B cell (primary cell): ENCODE measurements at regions not wholly inside any gene's neighbourhood (a gene's known extent, or its start where the extent isn't known, plus 50 kb on each side); places are given as distances from the start of the nearest gene placed in this dataset.

Experiments used
- ATAC-seq: fragments of 200-7000 bp; cut with Tn5 transposase; one replicate; pipeline ENCODE4 v1.10.0; 2021; ENCODE audit warnings: low read depth, mild to moderate bottlenecking, moderate number of reproducible peaks, moderate library complexity
- CTCF ChIA-PET: fragments of 350-600 bp; sonication (Branson Sonifier 250); formaldehyde crosslinking; loops from one replicate; lab custom pipeline; 2021; ENCODE audit warnings: antibody characterized with exemption, inconsistent platforms; lab: Charles Lee
- POLR2A ChIA-PET: fragments of 350-600 bp; sonication (Branson Sonifier 250); formaldehyde crosslinking; loops from one replicate; lab custom pipeline; 2021; ENCODE audit warnings: antibody characterized with exemption; lab: Charles Lee
- DNase-seq: peaks from one replicate; pipeline ENCODE4 v3.0.0; 2013
- H2AFZ ChIP-seq: 2 replicates; pipeline ENCODE4 v1.6.1; 2012; ENCODE audit warnings: mild to moderate bottlenecking, low read depth, low read length; ENCODE audit not compliant: insufficient read depth, poor library complexity, severe bottlenecking
- H3K27ac ChIP-seq, 2 donors: 1 replicate in 1 of 2; 2 replicates in 1 of 2; pipeline ENCODE4 v1.5.1; 2012 to 2013; ENCODE audit warnings: low read length in 2 of 2, mild to moderate bottlenecking in 2 of 2, moderate library complexity in 1 of 2
- H3K27me3 ChIP-seq, 4 experiments: fragments of 200-600 bp in 1 of 4; sonication (generic) in 1 of 4; replicated peaks in 1 of 4; 1 replicate in 2 of 4; 2 replicates in 2 of 4; pipeline versions ENCODE4 v1.6.1 to v1.7.0; 2013 to 2016; ENCODE audit warnings: low read length in 3 of 4, mild to moderate bottlenecking in 2 of 4, mixed read lengths in 1 of 4, moderate library complexity in 1 of 4; ENCODE audit not compliant: insufficient read depth in 4 of 4, control insufficient read depth in 3 of 4; ENCODE audit errors: control extremely low read depth in 1 of 4
- H3K36me3 ChIP-seq, 2 experiments: replicated peaks in 1 of 2; 1 replicate in 1 of 2; 2 replicates in 1 of 2; pipeline versions ENCODE4 v1.6.1 to v1.7.1; 2013; ENCODE audit warnings: low read length in 1 of 2; ENCODE audit not compliant: insufficient read depth in 2 of 2, control insufficient read depth in 1 of 2; ENCODE audit errors: control extremely low read depth in 1 of 2, extremely low read depth in 1 of 2
- H3K4me1 ChIP-seq, 2 donors: fragments of 200-600 bp in 1 of 2; sonication (generic) in 1 of 2; 1 replicate in 1 of 2; 2 replicates in 1 of 2; pipeline versions ENCODE4 v1.5.1 to v1.6.1; 2013 to 2017; ENCODE audit warnings: low read length in 2 of 2; ENCODE audit not compliant: control insufficient read depth in 2 of 2, insufficient read depth in 2 of 2
- H3K4me2 ChIP-seq: replicated peaks from 2 replicates; pipeline ENCODE3; 2012; ENCODE audit warnings: mild to moderate bottlenecking, low read depth, low read length; ENCODE audit not compliant: poor library complexity, severe bottlenecking
- H3K4me3 ChIP-seq, 5 experiments: fragments of 200-600 bp in 1 of 5; sonication (generic) in 1 of 5; 1 replicate in 3 of 5; 2 replicates in 2 of 5; pipeline versions ENCODE4 v1.5.1 to v1.7.0; 2011 to 2016; ENCODE audit warnings: low read length in 4 of 5, mild to moderate bottlenecking in 4 of 5, low read depth in 2 of 5, control low read depth in 1 of 5, moderate library complexity in 1 of 5; ENCODE audit not compliant: insufficient read depth in 1 of 5; ENCODE audit errors: control extremely low read depth in 1 of 5, extremely low read depth in 1 of 5
- H3K79me2 ChIP-seq: fragments of 200-600 bp; sonication (generic); one replicate; pipeline ENCODE4 v1.6.0; 2016; ENCODE audit warnings: low read length; ENCODE audit not compliant: control insufficient read depth, insufficient read depth
- H3K9ac ChIP-seq: fragments of 200-600 bp; sonication (generic); 2 replicates; pipeline ENCODE4 v1.6.1; 2017; ENCODE audit warnings: mild to moderate bottlenecking, low read length, moderate library complexity
- H3K9me3 ChIP-seq, 3 donors: one replicate each; pipeline versions ENCODE4 v1.6.1 to v1.7.1; 2013; ENCODE audit warnings: low read length in 2 of 3; ENCODE audit not compliant: control insufficient read depth in 2 of 3, insufficient read depth in 1 of 3; ENCODE audit errors: control extremely low read depth in 1 of 3
- H4K20me1 ChIP-seq: 2 replicates; pipeline ENCODE4 v1.6.0; 2012; ENCODE audit warnings: mild to moderate bottlenecking, low read length; ENCODE audit not compliant: insufficient read depth, control insufficient read depth, poor library complexity, severe bottlenecking
- H3K27ac Mint-ChIP-seq: one replicate; pipeline ENCODE4 v1.8.0; 2021; ENCODE audit warnings: mixed read lengths
- H3K27me3 Mint-ChIP-seq: one replicate; pipeline ENCODE4 v1.8.0; 2021; ENCODE audit warnings: mixed read lengths
- H3K4me1 Mint-ChIP-seq: one replicate; pipeline ENCODE4 v1.8.0; 2021; ENCODE audit warnings: mixed read lengths
- H3K4me3 Mint-ChIP-seq: one replicate; pipeline ENCODE4 v1.8.0; 2021; ENCODE audit warnings: mixed read lengths
- H3K9me3 Mint-ChIP-seq: one replicate; pipeline ENCODE4 v1.8.0; 2022; ENCODE audit warnings: mixed read lengths; ENCODE audit not compliant: insufficient read depth
- CTCF ChIP-seq: fragments of 200-600 bp; IDR thresholded peaks from one replicate; pipeline ENCODE4 v1.8.0; 2022; ENCODE audit warnings: antibody characterized with exemption, mild to moderate bottlenecking
- EZH2 ChIP-seq: IDR thresholded peaks from 2 replicates; pipeline ENCODE4 v1.6.1; 2012; ENCODE audit warnings: borderline replicate concordance, low read depth, mild to moderate bottlenecking, moderate library complexity, low read length; ENCODE audit not compliant: insufficient read depth, poor library complexity, severe bottlenecking
- WGBS: methylation state at CpG from one replicate; pipeline ENCODE4 v1.1.5; 2013; ENCODE audit warnings: missing lambda C conversion rate; ENCODE audit not compliant: insufficient coverage; 5-methylcytosine and 5-hydroxymethylcytosine counted together
- intact Hi-C: fragments of 100-400 bp; cut with micrococcal nuclease; formaldehyde crosslinking; loops from one replicate; pipeline ENCODE4 v1.10.0; 2022

DNA sequence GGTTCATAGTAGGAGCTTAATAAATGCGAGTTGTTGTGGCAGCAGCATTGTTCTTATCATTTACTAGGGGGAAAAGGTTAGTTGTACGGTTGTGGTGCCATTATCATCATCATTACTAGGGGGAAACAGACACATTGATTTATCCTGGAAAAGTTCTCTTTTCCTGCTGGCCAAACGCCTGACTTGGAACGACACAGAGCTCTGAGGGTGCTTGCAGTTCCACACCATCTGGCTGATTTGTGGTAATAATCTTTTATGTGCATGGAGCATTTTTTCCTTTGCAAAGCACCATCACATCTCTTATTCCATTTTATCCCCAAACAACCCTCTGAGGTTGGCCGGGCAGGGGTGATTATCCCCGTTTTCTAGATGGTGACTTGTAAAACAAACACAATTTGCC lies 219.4 kb downstream of the BUB3 start:
- Mint-ChIP-seq H3K9me3 (peaks cover 4% of the 10 kb centered on the region), H3K4me1 (no peaks in the 10 kb centered on the region), H3K27me3 (peaks cover 7% of the 10 kb centered on the region), H3K4me3 (no peak overlapping the region), H3K27ac (no peak overlapping the region)
- TF ChIP-seq CTCF (no peak), EZH2 (no peak)
- H3K27ac ChIP-seq = no peak overlapping the region
- H3K36me3 ChIP-seq = no peaks in the 10 kb centered on the region
- H3K27me3 ChIP-seq = no peaks in the 10 kb centered on the region
- no peak for DNase-seq
- peaks cover 0 to 4% (median 3%) of the 10 kb centered on the region in 3 donors for H3K9me3 ChIP-seq
- H3K4me2 ChIP-seq = no peak overlapping the region
- no peaks in the 10 kb centered on the region for H3K4me1 ChIP-seq
- H3K79me2 ChIP-seq = no peaks in the 10 kb centered on the region
- ChIA-PET POLR2A (no interaction called here), CTCF (no interaction called here)
- H2AFZ ChIP-seq = no peak overlapping the region
- no peak overlapping the region for H3K4me3 ChIP-seq
- ATAC-seq = no peak
- no peaks in the 10 kb centered on the region for H4K20me1 ChIP-seq
- H3K9ac ChIP-seq = no peak overlapping the region
- intact Hi-C loops = no loop called here
- 100% methylated on average over 1 of the region's 6 CpGs for WGBS

- H3K4me2 ChIP-seq = no peak overlapping the region
- no peak overlapping the region for H3K9ac ChIP-seq
- ATAC-seq (no peak), DNase-seq (no peak)
- 97% methylated on average over 3 of the region's 3 CpGs for WGBS
- Mint-ChIP-seq H3K4me3 (no peak overlapping the region), H3K4me1 (no peaks in the 10 kb centered on the region), H3K9me3 (no peaks in the 10 kb centered on the region), H3K27ac (no peak overlapping the region), H3K27me3 (peaks cover 7% of the 10 kb centered on the region)
- H3K27ac ChIP-seq = no peak overlapping the region
- peaks cover 0 to 2% (median under 1%) of the 10 kb centered on the region in 3 donors for H3K9me3 ChIP-seq
- H3K4me3 ChIP-seq = no peak overlapping the region
- H3K27me3 ChIP-seq = no peaks in the 10 kb centered on the region
- TF ChIP-seq CTCF (no peak), EZH2 (no peak)
- no peaks in the 10 kb centered on the region for H3K36me3 ChIP-seq
- no peaks in the 10 kb centered on the region for H3K79me2 ChIP-seq
- H3K4me1 ChIP-seq = no peaks in the 10 kb centered on the region
- POLR2A ChIA-PET = no interaction called here
- H4K20me1 ChIP-seq = no peaks in the 10 kb centered on the region
- intact Hi-C loops = no loop called here
- CTCF ChIA-PET = no interaction called here
- H2AFZ ChIP-seq = no peak overlapping the region
Measured at GRCh38 chr10:123375097-123375496, 220.9 kb downstream of the BUB3 start.
